OCI-LY7 (cell line): ENCODE measurements at regions not wholly inside any gene's neighbourhood (a gene's known extent, or its start where the extent isn't known, plus 50 kb on each side); places are given as distances from the start of the nearest gene placed in this dataset.
"Not testable (repeated sequence)": the region's sequence is repeated elsewhere in the genome, so short reads cannot be mapped to it uniquely, and the experiment has no call there.

Experiments used
- CTCF ChIP-seq: fragments of 200-600 bp; sonication (generic); conservative IDR thresholded peaks from 2 replicates; pipeline ENCODE4 v1.5.1; 2014; ENCODE audit warnings: mild to moderate bottlenecking, antibody characterized with exemption, low read length, moderate library complexity, mixed read lengths
- EZH2phosphoT487 ChIP-seq: fragments of 200-600 bp; sonication (generic); IDR thresholded peaks from 2 replicates; pipeline ENCODE4 v1.6.1; 2018; ENCODE audit warnings: low read depth, borderline replicate concordance, mild to moderate bottlenecking, mixed run types, antibody characterized with exemption, low read length, moderate library complexity, mixed read lengths

- not testable (repeated sequence) for TF ChIP-seq CTCF, EZH2phosphoT487
Measured at GRCh38 chr17:68099341-68099753, 63.8 kb downstream of the KPNA2 start.
